ENCODE measurements at regions not wholly inside any gene's neighbourhood (a gene's known extent, or its start where the extent isn't known, plus 50 kb on each side); places are given as distances from the start of the nearest gene placed in this dataset.

- Histone ChIP-seq H3F3A (ENCODE audit: insufficient read depth, low read depth) (no peaks in the 10 kb centered on the region), H3K4me2 (no peak overlapping the region), H3K9me3 (ENCODE audit: insufficient read depth, low read depth) (no peaks in the 10 kb centered on the region), H2AFZ (no peak overlapping the region), H3K9me2 (ENCODE audit: insufficient read depth) (no peaks in the 10 kb centered on the region), H3K79me2 (ENCODE audit: low read depth) (no peaks in the 10 kb centered on the region), H3K27ac (no peak overlapping the region), H3K4me3 (no peak overlapping the region), H3K4me1 (replicated peaks; ENCODE audit: insufficient read depth) (no peaks in the 10 kb centered on the region), H3K36me3 (ENCODE audit: low read depth) (no peaks in the 10 kb centered on the region), H3K27me3 (ENCODE audit: insufficient read depth, low read depth) (peaks cover 25% of the 10 kb centered on the region; the same call in 1 of the 2 replicates), H4K20me1 (ENCODE audit: insufficient read depth) (no peaks in the 10 kb centered on the region)
- CTCF ChIA-PET: no interaction called here
- intact Hi-C loops (cut with micrococcal nuclease; ENCODE audit: unreplicated experiment): no loop called here
- TF ChIP-seq EZH2 (IDR thresholded peaks at IDR 0.05; ENCODE audit: low read depth): no peak
- TF ChIP-seq, protein P1, sequence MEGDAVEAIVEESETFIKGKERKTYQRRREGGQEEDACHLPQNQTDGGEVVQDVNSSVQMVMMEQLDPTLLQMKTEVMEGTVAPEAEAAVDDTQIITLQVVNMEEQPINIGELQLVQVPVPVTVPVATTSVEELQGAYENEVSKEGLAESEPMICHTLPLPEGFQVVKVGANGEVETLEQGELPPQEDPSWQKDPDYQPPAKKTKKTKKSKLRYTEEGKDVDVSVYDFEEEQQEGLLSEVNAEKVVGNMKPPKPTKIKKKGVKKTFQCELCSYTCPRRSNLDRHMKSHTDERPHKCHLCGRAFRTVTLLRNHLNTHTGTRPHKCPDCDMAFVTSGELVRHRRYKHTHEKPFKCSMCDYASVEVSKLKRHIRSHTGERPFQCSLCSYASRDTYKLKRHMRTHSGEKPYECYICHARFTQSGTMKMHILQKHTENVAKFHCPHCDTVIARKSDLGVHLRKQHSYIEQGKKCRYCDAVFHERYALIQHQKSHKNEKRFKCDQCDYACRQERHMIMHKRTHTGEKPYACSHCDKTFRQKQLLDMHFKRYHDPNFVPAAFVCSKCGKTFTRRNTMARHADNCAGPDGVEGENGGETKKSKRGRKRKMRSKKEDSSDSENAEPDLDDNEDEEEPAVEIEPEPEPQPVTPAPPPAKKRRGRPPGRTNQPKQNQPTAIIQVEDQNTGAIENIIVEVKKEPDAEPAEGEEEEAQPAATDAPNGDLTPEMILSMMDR (conservative IDR thresholded peaks at IDR 0.05): no peak
- no peak for DNase-seq
- BruUV-seq (replicated peaks): no TSS peak
- POLR2A ChIA-PET (ENCODE audit: unreplicated experiment): no interaction called here
These were observed 601.3 kb upstream of the RAB6C start for GRCh38 chr2:129378186-129378585.

GRCh38 chr2:129379411-129379810, 600.1 kb upstream of the RAB6C start:
- H3K4me2 ChIP-seq: no peak overlapping the region
- no peaks in the 10 kb centered on the region for H4K20me1 ChIP-seq (ENCODE audit: insufficient read depth)
- H3K4me1 ChIP-seq (replicated peaks; ENCODE audit: insufficient read depth): no peaks in the 10 kb centered on the region
- TF ChIP-seq, protein P1 (conservative IDR thresholded peaks at IDR 0.05): no peak
- no peak for TF ChIP-seq EZH2 (IDR thresholded peaks at IDR 0.05; ENCODE audit: low read depth)
- no peaks in the 10 kb centered on the region for H3K9me2 ChIP-seq (ENCODE audit: insufficient read depth)
- intact Hi-C loops (cut with micrococcal nuclease; ENCODE audit: unreplicated experiment): no loop called here
- no TSS peak for BruUV-seq (replicated peaks)
- DNase-seq: no peak
- no peak overlapping the region for H3K27ac ChIP-seq
- no peaks in the 10 kb centered on the region for H3F3A ChIP-seq (ENCODE audit: insufficient read depth, low read depth)
- H3K79me2 ChIP-seq (ENCODE audit: low read depth): no peaks in the 10 kb centered on the region
- no peaks in the 10 kb centered on the region for H3K9me3 ChIP-seq (ENCODE audit: insufficient read depth, low read depth)
- no peaks in the 10 kb centered on the region for H3K36me3 ChIP-seq (ENCODE audit: low read depth)
- CTCF ChIA-PET: no interaction called here
- no peak overlapping the region for H2AFZ ChIP-seq
- H3K27me3 ChIP-seq (ENCODE audit: insufficient read depth, low read depth): peaks cover 25% of the 10 kb centered on the region; the same call in 1 of the 2 replicates
- H3K4me3 ChIP-seq: no peak overlapping the region
- POLR2A ChIA-PET (ENCODE audit: unreplicated experiment): no interaction called here

DNA sequence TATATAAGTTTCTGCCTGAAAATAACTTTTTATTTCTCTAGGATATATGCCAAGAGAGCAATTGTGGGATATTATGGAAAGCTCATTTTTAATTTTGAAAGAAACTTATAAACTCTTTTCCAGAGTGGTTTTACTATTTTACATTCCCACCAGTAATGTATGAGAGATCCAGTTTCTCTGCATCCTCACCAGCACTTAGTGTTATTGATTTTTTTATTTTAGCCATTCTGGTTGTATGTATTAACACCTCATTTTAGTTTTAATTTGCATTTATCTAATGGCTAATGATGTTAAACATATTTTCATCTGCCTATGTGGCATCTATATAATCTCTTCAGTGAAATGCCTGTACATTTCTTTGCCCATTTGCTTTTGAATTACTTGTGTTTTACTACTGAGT, 597.7 kb upstream of the RAB6C start:
- BruUV-seq (replicated peaks): no TSS peak
- Histone ChIP-seq H3K36me3 (ENCODE audit: low read depth) (no peaks in the 10 kb centered on the region), H3K4me3 (no peak overlapping the region), H4K20me1 (ENCODE audit: insufficient read depth) (no peaks in the 10 kb centered on the region), H3K9me3 (ENCODE audit: insufficient read depth, low read depth) (no peaks in the 10 kb centered on the region), H3K9me2 (ENCODE audit: insufficient read depth) (no peaks in the 10 kb centered on the region; the same call in 1 of the 2 replicates), H3K4me1 (replicated peaks; ENCODE audit: insufficient read depth) (no peaks in the 10 kb centered on the region), H2AFZ (no peak overlapping the region), H3F3A (ENCODE audit: insufficient read depth, low read depth) (no peaks in the 10 kb centered on the region), H3K79me2 (ENCODE audit: low read depth) (no peaks in the 10 kb centered on the region), H3K4me2 (no peak overlapping the region), H3K27ac (no peak overlapping the region), H3K27me3 (ENCODE audit: insufficient read depth, low read depth) (peaks cover 20% of the 10 kb centered on the region; the same call in 1 of the 2 replicates)
- no peak for TF ChIP-seq EZH2 (IDR thresholded peaks at IDR 0.05; ENCODE audit: low read depth)
- TF ChIP-seq, protein P1 (conservative IDR thresholded peaks at IDR 0.05): no peak
- intact Hi-C loops (cut with micrococcal nuclease; ENCODE audit: unreplicated experiment): no loop called here
- ChIA-PET POLR2A (ENCODE audit: unreplicated experiment) (no interaction called here), CTCF (no interaction called here)
- DNase-seq: no peak
